GM10248 (cell line): ENCODE measurements at regions not wholly inside any gene's neighbourhood (a gene's known extent, or its start where the extent isn't known, plus 50 kb on each side); places are given as distances from the start of the nearest gene placed in this dataset.

ENCODE experiments used
- CTCF ChIA-PET: fragments of 300-600 bp; sonication (Branson Sonifier 250); formaldehyde crosslinking; extraction: SDS; loops from one replicate; lab custom pipeline; 2021; ENCODE audit warnings: antibody characterized with exemption; lab: Yijun Ruan, JAX
- POLR2A ChIA-PET: fragments of 350-650 bp; sonication (Branson Sonifier 250); formaldehyde crosslinking; extraction: SDS; loops from one replicate; lab custom pipeline; 2020; ENCODE audit warnings: antibody characterized with exemption; lab: Yijun Ruan, JAX
- DNase-seq: peaks from one replicate; pipeline ENCODE4 v3.0.0; 2012; ENCODE audit errors: extremely low spot score
- TF ChIP-seq, protein P1 (sequence below): IDR thresholded peaks from 2 replicates; pipeline ENCODE4 v1.5.1; 2012; ENCODE audit warnings: mild to moderate bottlenecking, low read depth; ENCODE audit errors: extremely low read depth, missing control alignments, control extremely low read depth

- TF ChIP-seq, protein P1, sequence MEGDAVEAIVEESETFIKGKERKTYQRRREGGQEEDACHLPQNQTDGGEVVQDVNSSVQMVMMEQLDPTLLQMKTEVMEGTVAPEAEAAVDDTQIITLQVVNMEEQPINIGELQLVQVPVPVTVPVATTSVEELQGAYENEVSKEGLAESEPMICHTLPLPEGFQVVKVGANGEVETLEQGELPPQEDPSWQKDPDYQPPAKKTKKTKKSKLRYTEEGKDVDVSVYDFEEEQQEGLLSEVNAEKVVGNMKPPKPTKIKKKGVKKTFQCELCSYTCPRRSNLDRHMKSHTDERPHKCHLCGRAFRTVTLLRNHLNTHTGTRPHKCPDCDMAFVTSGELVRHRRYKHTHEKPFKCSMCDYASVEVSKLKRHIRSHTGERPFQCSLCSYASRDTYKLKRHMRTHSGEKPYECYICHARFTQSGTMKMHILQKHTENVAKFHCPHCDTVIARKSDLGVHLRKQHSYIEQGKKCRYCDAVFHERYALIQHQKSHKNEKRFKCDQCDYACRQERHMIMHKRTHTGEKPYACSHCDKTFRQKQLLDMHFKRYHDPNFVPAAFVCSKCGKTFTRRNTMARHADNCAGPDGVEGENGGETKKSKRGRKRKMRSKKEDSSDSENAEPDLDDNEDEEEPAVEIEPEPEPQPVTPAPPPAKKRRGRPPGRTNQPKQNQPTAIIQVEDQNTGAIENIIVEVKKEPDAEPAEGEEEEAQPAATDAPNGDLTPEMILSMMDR = no peak
- ChIA-PET CTCF (interaction anchor here (0.7 kb wide), 1 partner anchor 11 kb away, joined by 3 read pairs; no protein-coding TSS in a partner anchor), POLR2A (no interaction called here)
- DNase-seq = no peak
Measured at GRCh38 chr14:41957459-41957858, 350.8 kb downstream of the LRFN5 start.
